Small intestine (tissue), 7 donors: ENCODE measurements at regions not wholly inside any gene's neighbourhood (a gene's known extent, or its start where the extent isn't known, plus 50 kb on each side); places are given as distances from the start of the nearest gene placed in this dataset.

Experiments used
- DNase-seq, 2 donors: peaks; one replicate each; pipeline versions ENCODE4 v3.0.0 to v3.0.0-alpha.2; 2013
- FAIRE-seq: peaks from 2 replicates; lab custom pipeline; 2012; peaks lifted over from hg19 to GRCh38; lab: Jason Lieb, UNC
- H3K27ac ChIP-seq, 3 donors: one replicate each; pipeline ENCODE4 v1.5.1; 2013; ENCODE audit warnings: low read length in 2 of 3, mild to moderate bottlenecking in 2 of 3, control low read depth in 1 of 3, inconsistent platforms in 1 of 3, low read depth in 1 of 3, moderate library complexity in 1 of 3
- H3K27me3 ChIP-seq, 3 donors: one replicate each; pipeline ENCODE4 v1.6.1; 2013; ENCODE audit warnings: low read length in 3 of 3, inconsistent platforms in 1 of 3; ENCODE audit not compliant: control insufficient read depth in 3 of 3, insufficient read depth in 3 of 3
- H3K36me3 ChIP-seq, 3 donors: one replicate each; pipeline ENCODE4 v1.6.1; 2013; ENCODE audit warnings: low read length in 3 of 3, inconsistent platforms in 1 of 3, low read depth in 1 of 3, mild to moderate bottlenecking in 1 of 3, moderate library complexity in 1 of 3; ENCODE audit not compliant: control insufficient read depth in 3 of 3, insufficient read depth in 2 of 3
- H3K4me1 ChIP-seq, 3 donors: one replicate each; pipeline ENCODE4 v1.6.1; 2013; ENCODE audit warnings: low read length in 2 of 3, inconsistent platforms in 1 of 3, low read depth in 1 of 3, mild to moderate bottlenecking in 1 of 3, moderate library complexity in 1 of 3; ENCODE audit not compliant: control insufficient read depth in 3 of 3, insufficient read depth in 2 of 3
- H3K4me3 ChIP-seq, 3 donors: one replicate each; pipeline ENCODE4 v1.5.1; 2013; ENCODE audit warnings: low read length in 3 of 3, control low read depth in 1 of 3, inconsistent platforms in 1 of 3, low read depth in 1 of 3, mild to moderate bottlenecking in 1 of 3, moderate library complexity in 1 of 3
- H3K9me3 ChIP-seq, 2 donors: one replicate each; pipeline ENCODE4 v1.6.1; 2013; ENCODE audit warnings: low read depth in 1 of 2, low read length in 1 of 2; ENCODE audit not compliant: control insufficient read depth in 2 of 2, insufficient read depth in 1 of 2
- WGBS, 3 donors: extraction: QIAGEN DNeasy Blood & Tissue Kit; methylation state at CpG; one replicate each; pipeline ENCODE4 v1.1.7; 2013; 5-methylcytosine and 5-hydroxymethylcytosine counted together
- donor health status: healthy with polysubstance abuse.
- donor health status: control.
- donor health status: control.
- donor health status: Bipolar disorder and iron deficiency.
- donor health status: healthy.

DNA sequence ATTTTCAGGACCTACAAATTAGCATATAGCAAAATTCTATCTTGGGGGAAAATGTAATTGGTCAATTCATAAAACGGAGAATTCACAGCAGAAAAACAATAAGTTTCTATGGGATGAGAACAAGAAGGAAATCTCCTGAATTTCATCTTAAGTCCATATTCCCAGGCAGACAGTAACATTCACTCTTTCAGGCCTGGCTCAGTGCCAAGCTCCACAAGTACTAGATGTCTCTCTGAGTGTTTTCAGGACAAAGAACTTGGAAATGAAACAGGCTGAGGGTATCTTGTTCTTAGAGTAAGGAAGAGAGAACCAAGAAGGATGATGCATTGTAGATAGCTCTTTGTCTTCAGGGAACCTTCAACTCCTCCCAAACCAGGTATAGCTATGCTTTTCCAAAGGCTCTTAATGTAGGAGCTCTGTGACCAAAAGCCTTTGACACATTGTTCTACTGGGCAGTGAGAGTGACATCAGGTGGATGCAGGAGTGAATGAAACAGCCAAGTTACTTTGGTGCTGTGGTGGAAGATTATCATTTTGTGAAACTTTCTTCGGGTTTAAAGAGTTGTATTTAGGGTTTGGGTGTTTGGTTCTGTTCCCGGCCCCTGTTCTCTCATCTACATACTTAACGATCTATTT, 298.3 kb downstream of the GPATCH2 start:
- FAIRE-seq (no peak), DNase-seq (peak in 1 of 2 donors; percentile 33)
- 78 to 85% (median 85%) methylated on average over 4 of the region's 4 CpGs for WGBS, 3 donors
- Histone ChIP-seq H3K4me3 (no peak overlapping the region), H3K9me3 (peaks cover 0 to 10% of the 10 kb centered on the region in 2 donors), H3K36me3 (no peaks in the 10 kb centered on the region), H3K4me1 (no peaks in the 10 kb centered on the region), H3K27ac (no peak overlapping the region), H3K27me3 (no peaks in the 10 kb centered on the region)

DNA sequence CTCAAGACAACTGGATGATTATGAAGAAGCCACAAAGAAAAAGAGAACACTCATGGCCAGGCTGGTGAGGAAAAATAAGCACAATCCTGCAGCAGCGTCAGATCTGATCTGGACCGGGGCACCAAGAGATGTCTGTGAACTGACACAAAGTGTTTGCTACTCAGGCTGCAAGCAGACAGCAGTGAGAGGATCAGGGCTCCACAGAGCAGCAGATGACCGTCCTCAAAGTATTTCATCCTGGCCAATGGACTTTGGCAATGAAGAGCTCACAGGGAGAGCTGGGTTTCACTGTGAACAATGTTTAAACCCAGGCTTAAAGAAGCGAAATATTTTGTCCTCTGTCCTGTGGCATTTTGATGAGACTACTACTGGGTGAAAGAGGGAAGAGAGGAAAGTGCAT, 299.2 kb downstream of the GPATCH2 start:
- 56 to 76% (median 65%) methylated on average over 4 of the region's 4 CpGs for WGBS, 3 donors
- no peak overlapping the region for H3K27ac ChIP-seq
- DNase-seq (no peak), FAIRE-seq (no peak)
- peaks cover 0 to 10% of the 10 kb centered on the region in 2 donors for H3K9me3 ChIP-seq
- no peaks in the 10 kb centered on the region for H3K4me1 ChIP-seq
- no peak overlapping the region for H3K4me3 ChIP-seq
- H3K36me3 ChIP-seq: no peaks in the 10 kb centered on the region
- H3K27me3 ChIP-seq: no peaks in the 10 kb centered on the region

DNA sequence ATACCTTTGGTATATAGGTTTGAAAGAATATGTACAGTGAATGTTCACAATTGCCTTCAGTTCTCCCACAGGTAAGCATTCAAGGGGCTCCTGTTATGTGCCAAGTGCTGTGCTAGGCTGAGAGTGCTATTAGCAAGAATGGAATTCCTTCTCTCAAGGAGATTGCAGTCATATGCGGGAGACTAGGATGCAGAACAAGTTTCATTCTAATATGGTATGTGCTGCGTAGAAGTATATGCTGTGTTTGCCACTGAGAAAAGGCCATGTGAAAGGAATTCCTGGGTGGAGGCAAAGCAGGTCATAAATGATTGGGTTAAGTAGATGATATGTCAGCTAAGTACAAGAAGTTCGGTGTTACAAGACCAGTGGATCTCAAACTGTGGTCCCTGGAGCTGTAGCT, 303.0 kb downstream of the GPATCH2 start:
- no peak for DNase-seq
- H3K4me1 ChIP-seq: peaks cover 0 to 15% (median 0%) of the 10 kb centered on the region in 3 donors
- no peak overlapping the region for H3K27ac ChIP-seq
- H3K27me3 ChIP-seq: no peaks in the 10 kb centered on the region
- peaks cover 0 to 10% of the 10 kb centered on the region in 2 donors for H3K9me3 ChIP-seq
- no peaks in the 10 kb centered on the region for H3K36me3 ChIP-seq
- H3K4me3 ChIP-seq: no peak overlapping the region
- 92 to 94% (median 94%) methylated on average over 3 of the region's 3 CpGs for WGBS, 3 donors
- no peak for FAIRE-seq

DNA sequence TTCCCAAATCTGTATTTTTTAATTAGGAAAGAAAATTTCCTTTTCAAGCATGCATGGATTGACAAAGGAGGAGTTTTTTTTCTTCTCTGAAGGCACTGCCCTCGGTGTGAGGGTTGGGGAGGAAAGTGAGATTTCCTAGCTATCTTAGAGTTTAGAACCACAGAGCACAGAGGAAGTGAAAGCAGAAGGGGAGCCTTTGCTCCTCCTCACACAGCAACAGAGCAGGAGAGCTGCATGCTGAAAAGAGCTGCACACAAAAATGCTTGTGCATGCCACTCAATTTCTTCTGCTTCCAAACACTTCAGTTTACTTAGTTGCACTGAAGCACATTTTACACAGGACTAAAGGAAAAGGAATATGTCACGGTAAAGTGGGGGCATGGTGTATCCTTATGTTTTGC, 308.1 kb downstream of the GPATCH2 start:
- H3K36me3 ChIP-seq: no peaks in the 10 kb centered on the region
- FAIRE-seq (no peak), DNase-seq (no peak)
- H3K27ac ChIP-seq: no peak overlapping the region
- H3K4me1 ChIP-seq: peaks cover 0 to 15% (median 0%) of the 10 kb centered on the region in 3 donors
- H3K27me3 ChIP-seq: peaks cover 0 to 3% (median 0%) of the 10 kb centered on the region in 3 donors
- WGBS, 3 donors: 48 to 58% (median 55%) methylated on average over 2 of the region's 2 CpGs
- no peak overlapping the region for H3K4me3 ChIP-seq
- no peaks in the 10 kb centered on the region for H3K9me3 ChIP-seq

DNA sequence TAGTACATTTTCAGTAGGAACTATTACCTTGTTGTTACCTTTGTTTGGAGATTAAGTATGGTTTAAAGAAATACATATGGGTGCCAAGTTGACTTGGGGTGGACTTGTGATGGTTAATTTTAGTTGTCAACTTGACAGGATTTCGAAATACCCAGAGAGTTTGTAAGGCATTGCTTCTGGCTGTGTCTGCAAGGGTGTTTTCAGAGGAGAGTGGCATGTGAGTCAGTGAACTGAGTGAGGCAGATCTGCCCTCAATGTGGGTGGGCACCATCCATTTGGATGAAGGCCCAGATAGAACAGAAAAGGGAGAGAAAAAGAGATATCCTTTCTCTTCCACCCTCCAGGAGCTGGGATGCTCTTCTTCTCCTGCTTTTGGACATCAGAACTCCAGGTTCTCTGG, 315.5 kb downstream of the GPATCH2 start:
- peaks cover 0 to 3% (median 0%) of the 10 kb centered on the region in 3 donors for H3K27me3 ChIP-seq
- FAIRE-seq (no peak), DNase-seq (no peak)
- H3K36me3 ChIP-seq: no peaks in the 10 kb centered on the region
- H3K27ac ChIP-seq: no peak overlapping the region
- no peaks in the 10 kb centered on the region for H3K9me3 ChIP-seq
- WGBS, 3 donors: 35 to 74% (median 37%) methylated on average over 1 of the region's 1 CpG
- no peaks in the 10 kb centered on the region for H3K4me1 ChIP-seq
- no peak overlapping the region for H3K4me3 ChIP-seq

DNA sequence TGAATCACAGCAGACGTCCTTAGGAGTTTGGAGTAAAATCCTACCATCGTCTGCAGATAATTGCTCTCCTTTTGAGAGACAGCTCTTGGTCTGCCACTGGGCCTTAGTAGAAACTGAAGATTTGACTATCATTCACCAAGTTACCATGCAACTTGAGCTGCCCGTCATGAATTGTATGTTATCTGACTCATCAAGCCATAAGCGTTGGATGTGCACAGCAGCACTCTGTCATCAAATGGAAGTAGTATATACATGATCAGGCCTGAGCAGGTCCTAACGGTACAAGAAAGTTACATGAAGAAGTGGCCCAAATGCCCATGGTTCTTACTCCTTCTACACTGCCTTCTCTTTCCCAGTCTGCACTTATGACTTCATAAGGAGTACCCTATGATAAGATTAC, 317.8 kb downstream of the GPATCH2 start:
- 85 to 92% (median 89%) methylated on average over 5 of the region's 5 CpGs for WGBS, 3 donors
- FAIRE-seq (no peak), DNase-seq (no peak)
- no peak overlapping the region for H3K27ac ChIP-seq
- no peaks in the 10 kb centered on the region for H3K36me3 ChIP-seq
- H3K4me1 ChIP-seq: no peaks in the 10 kb centered on the region
- H3K27me3 ChIP-seq: no peaks in the 10 kb centered on the region
- no peak overlapping the region for H3K4me3 ChIP-seq
- no peaks in the 10 kb centered on the region for H3K9me3 ChIP-seq

DNA sequence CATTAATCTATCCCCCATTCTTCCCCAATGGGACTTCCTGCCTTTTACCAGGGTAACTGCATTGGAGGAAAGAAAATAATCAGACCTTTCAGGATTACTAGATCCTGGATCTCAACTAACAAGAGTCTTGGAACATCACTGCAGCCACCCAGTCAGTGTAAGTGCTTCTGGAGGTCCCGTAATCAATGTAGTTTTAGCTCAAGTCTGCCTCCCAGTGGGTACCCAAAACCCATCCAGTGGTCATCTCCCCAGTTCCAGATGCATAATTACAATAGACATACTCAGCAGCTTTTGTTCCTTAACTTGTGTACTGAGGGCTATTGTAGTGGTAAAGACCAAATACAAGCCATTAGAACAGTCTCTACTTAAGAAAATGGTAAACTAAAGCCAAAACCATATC, 319.1 kb downstream of the GPATCH2 start:
- Histone ChIP-seq H3K9me3 (no peaks in the 10 kb centered on the region), H3K27me3 (no peaks in the 10 kb centered on the region), H3K27ac (no peak overlapping the region), H3K4me1 (no peaks in the 10 kb centered on the region), H3K36me3 (no peaks in the 10 kb centered on the region), H3K4me3 (no peak overlapping the region)
- FAIRE-seq (no peak), DNase-seq (peak in 1 of 2 donors; percentile 10)
- WGBS, 3 donors: 46 to 54% (median 52%) methylated on average over 1 of the region's 1 CpG

DNA sequence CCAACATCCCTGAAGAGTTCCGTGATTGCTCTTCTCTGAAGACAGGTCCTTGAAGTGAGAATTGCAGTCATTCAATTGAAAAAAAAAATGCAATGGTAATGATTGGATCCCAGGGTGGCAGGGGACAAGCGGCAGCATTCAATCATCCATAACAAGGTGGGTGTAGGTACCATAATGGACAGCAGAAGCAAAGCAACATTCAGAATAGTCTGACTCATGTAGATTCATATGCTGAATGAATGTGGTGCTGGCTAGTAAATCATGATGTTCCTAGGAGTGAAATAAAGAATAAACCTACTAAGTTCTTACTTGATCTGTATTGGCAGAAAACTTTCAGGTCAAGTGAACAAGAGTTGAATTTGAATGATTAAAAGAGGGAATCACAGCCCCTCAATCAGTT, 319.6 kb downstream of the GPATCH2 start:
- 93 to 94% (median 94%) methylated on average over 2 of the region's 2 CpGs for WGBS, 3 donors
- Histone ChIP-seq H3K4me3 (no peak overlapping the region), H3K27ac (no peak overlapping the region), H3K9me3 (no peaks in the 10 kb centered on the region), H3K27me3 (no peaks in the 10 kb centered on the region), H3K4me1 (no peaks in the 10 kb centered on the region), H3K36me3 (no peaks in the 10 kb centered on the region)
- DNase-seq: no peak
- FAIRE-seq: no peak

DNA sequence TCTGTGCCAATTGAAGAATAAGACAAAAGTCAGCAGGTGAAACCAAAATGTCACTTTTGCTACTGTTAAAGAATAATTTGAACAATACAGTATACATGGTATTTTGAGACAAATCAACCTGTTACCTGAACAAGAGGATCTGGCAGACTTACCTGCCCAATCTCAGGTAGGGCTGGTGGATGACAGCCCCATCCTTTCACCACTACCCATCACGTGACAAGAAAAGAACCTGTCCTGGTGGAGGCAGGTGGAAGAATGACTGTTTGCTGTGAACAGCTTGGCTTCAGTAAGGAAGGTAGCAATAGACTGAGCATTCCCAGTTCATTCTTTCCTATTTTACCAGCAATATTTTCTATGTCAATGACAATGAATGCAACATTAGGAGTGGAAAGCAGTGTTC, 349.6 kb downstream of the GPATCH2 start:
- no peaks in the 10 kb centered on the region for H3K36me3 ChIP-seq
- H3K27me3 ChIP-seq: no peaks in the 10 kb centered on the region
- no peak overlapping the region for H3K4me3 ChIP-seq
- H3K4me1 ChIP-seq: no peaks in the 10 kb centered on the region
- no peak overlapping the region for H3K27ac ChIP-seq
- FAIRE-seq (no peak), DNase-seq (no peak)
- no peaks in the 10 kb centered on the region for H3K9me3 ChIP-seq
- WGBS, 3 donors: 71 to 76% (median 73%) methylated on average over 1 of the region's 1 CpG
